NOMO-1 treated with dmso at 0.1 percent for 144 hours (cell line): ENCODE measurements at regions not wholly inside any gene's neighbourhood (a gene's known extent, or its start where the extent isn't known, plus 50 kb on each side); places are given as distances from the start of the nearest gene placed in this dataset.
A peak's percentile ranks its signal among the peaks of the same experiment; 100 is the strongest.

Experiments
- DNase-seq: peaks from one replicate; lab custom pipeline; 2025; ENCODE audit not compliant: unreplicated experiment; lab: John Stamatoyannopoulos, UW

GRCh38 chr5:170159947-170160346, 54.2 kb downstream of the FOXI1 start:
- no peak for DNase-seq

- peak; percentile 8 for DNase-seq
Observed at GRCh38 chr5:170161069-170161468, 55.4 kb downstream of the FOXI1 start.

DNA sequence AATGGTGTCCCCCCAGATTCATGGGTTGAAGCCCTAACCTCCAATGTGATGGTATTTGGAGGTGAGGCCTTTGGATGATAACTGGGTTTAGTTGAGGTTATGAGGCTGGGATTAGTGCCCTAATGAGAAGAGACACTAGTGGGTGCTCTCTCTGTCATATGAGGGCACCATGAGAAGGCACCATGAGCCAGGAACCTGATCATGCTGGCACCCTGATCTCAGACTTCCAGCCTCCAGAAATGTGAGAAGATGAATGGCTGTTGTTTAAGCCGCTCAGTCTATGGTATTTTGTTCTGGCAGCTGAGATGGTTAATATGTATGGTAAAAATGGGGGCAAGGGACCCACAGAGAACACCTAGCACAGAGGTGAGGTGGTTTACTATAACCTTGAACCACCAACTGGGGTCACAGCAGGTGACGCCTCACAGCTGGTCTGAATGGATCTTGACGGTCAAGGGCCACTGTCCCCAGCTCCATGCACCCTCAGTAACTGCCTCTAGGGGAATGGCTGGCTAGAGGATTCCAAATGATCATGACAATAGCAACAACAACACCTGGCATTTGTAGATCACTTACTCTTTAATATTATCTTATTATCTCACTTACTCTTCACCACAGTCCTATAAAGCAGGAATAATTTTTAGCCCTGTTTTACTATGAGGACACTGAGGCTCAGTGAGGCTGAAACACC, 57.1 kb downstream of the FOXI1 start:
- no peak for DNase-seq

GRCh38 chr5:170164087-170164486, 58.4 kb downstream of the FOXI1 start:
- no peak for DNase-seq

GRCh38 chr5:170164921-170165320, 59.2 kb downstream of the FOXI1 start:
- DNase-seq: no peak

- no peak for DNase-seq
Observed at GRCh38 chr5:170166101-170166500, 60.4 kb downstream of the FOXI1 start.

DNA sequence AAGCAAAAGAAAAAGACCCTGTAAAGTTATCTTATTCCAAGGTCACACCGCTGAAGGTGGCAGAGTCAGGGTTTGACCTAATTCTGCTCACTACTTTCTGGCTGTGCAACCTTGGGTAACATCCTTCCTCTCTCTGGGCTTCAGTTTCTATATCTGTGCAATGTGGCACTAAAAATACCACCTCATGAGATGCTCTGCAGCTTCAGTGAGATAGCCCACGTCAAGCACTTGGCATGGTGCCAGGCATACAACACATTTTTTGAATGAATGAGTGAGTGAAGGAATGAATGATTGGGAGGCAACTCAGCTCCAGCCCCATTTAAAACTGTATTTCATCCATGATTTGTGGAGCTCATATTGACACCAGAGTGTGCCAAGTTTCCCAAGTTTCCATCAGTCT, 62.3 kb downstream of the FOXI1 start:
- no peak for DNase-seq

- DNase-seq: no peak
Observed at GRCh38 chr5:170168797-170169196, 63.1 kb downstream of the FOXI1 start.

- no peak for DNase-seq
Observed at GRCh38 chr5:170169996-170170395, 62.8 kb upstream of the C5orf58 start.

GRCh38 chr5:170171811-170172210, 61.0 kb upstream of the C5orf58 start:
- no peak for DNase-seq

GRCh38 chr5:170173227-170173626, 59.6 kb upstream of the C5orf58 start:
- DNase-seq: no peak

DNA sequence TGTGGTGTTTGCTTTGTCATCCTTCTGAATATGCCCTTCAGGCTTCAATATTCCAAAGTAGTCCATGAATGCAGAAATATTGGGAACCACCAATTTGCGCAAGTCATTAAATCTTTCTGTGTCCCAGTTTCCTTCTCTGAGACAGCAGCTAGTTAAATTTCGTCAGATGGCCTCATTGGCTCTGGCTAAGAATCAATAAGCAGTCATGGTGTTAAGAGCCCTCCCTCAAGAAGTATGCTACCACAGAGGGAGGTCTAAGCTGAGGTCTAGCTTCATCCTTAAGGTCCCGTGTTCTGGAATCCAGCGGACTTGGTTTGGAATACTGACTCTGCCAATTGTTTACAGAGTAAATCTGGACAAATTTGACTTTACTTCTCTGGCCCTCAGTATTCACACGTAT, 59.1 kb upstream of the C5orf58 start:
- no peak for DNase-seq

GRCh38 chr5:170176916-170177315, 55.9 kb upstream of the C5orf58 start:
- DNase-seq: no peak

- DNase-seq: no peak
Observed at GRCh38 chr5:170178814-170179213, 54.0 kb upstream of the C5orf58 start.

DNA sequence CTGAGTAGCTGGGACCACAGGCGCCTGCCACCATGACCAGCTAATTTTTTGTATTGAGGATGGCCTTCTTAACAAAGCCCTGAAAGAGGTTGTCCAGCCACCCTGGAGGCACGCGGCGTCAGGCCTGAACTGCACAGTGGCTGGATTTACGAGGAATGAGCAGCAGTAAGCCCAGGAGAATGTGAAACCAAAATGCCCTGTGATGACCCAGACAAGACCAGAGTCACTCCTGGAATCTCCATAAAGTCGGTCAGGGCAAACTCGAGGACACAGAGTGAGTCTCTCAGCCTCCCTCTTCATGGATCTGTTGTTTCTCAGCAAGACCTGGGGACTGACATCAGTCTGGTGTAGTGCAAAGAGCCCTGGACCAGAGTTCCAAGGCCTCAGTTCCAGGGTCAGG, 53.2 kb upstream of the C5orf58 start:
- DNase-seq: no peak

DNA sequence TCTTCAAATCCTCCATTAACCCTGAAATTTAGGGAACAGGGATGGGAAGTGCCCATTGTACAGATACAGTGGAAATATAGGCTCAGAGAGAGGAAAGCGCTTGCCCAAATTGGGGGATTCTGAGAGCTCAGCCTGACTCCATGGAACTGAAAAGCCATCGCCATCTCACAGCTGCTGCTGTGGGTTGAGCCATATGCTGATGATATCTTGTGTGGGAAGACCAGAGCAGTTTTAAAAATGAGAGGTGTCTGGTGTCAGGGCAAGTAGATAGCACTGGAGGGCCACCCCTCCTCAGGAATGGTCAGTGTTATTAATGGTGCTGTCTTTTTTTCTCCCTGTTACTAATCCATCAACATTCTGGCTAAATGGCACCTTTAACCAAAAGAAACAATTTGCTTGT, 50.9 kb upstream of the C5orf58 start:
- no peak for DNase-seq

DNA sequence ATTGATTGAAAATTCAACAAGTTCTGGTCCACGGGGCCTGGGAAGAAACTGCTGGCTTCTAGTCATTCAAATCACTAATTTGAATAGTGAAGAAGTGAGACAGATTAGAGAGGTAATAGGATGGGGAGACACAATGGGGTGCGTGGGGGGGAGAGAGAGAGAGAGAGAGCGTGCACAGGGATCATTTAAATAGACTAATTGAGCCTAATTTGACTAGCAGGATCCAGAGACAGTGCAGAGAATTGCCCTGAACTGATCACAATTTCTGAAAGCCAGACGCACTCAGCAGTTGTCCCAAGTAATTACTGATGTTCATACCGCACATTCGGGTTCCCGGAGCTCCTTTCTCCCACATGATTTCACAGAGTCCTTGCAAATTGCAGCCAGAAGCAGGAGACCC, 50.3 kb upstream of the C5orf58 start:
- no peak for DNase-seq
